Mesothelial cell of epicardium (in vitro differentiated cells): ENCODE measurements at regions not wholly inside any gene's neighbourhood (a gene's known extent, or its start where the extent isn't known, plus 50 kb on each side); places are given as distances from the start of the nearest gene placed in this dataset.

Experiments used
- DNase-seq, 2 experiments: peaks; one replicate each; pipeline ENCODE4 v3.0.0; 2021; ENCODE audit warnings: low spot score in 2 of 2; ENCODE audit not compliant: unreplicated experiment in 2 of 2
- H3K27ac Mint-ChIP-seq: 2 replicates; pipeline ENCODE4 v1.8.0; 2021; ENCODE audit warnings: mixed read lengths
- H3K27me3 Mint-ChIP-seq: 2 replicates; pipeline ENCODE4 v1.8.0; 2021; ENCODE audit warnings: low read depth, mixed read lengths
- H3K36me3 Mint-ChIP-seq: 2 replicates; pipeline ENCODE4 v1.8.0; 2021; ENCODE audit warnings: mixed read lengths
- H3K4me1 Mint-ChIP-seq: 2 replicates; pipeline ENCODE4 v1.8.0; 2021; ENCODE audit warnings: mixed read lengths
- H3K4me3 Mint-ChIP-seq: 2 replicates; pipeline ENCODE4 v1.8.0; 2021; ENCODE audit warnings: mild to moderate bottlenecking, moderate library complexity, mixed read lengths
- H3K9me3 Mint-ChIP-seq: 2 replicates; pipeline ENCODE4 v1.8.0; 2021; ENCODE audit warnings: mixed read lengths
- CTCF ChIP-seq: fragments of 200-600 bp; sonication (generic); IDR thresholded peaks from one replicate; pipeline ENCODE4 v1.5.0; 2021; ENCODE audit warnings: antibody characterized with exemption; ENCODE audit not compliant: unreplicated experiment

GRCh38 chr4:177923888-177924287 lies 481.7 kb upstream of the AGA start:
- Mint-ChIP-seq H3K9me3 (peaks cover 28% of the 10 kb centered on the region), H3K27ac (no peak overlapping the region), H3K36me3 (peaks cover 4% of the 10 kb centered on the region), H3K4me1 (no peaks in the 10 kb centered on the region), H3K27me3 (no peaks in the 10 kb centered on the region), H3K4me3 (no peak overlapping the region)
- no peak for DNase-seq
- TF ChIP-seq CTCF = no peak

- TF ChIP-seq CTCF = no peak
- Mint-ChIP-seq H3K27ac (no peak overlapping the region), H3K9me3 (peaks cover 11% of the 10 kb centered on the region), H3K4me1 (no peaks in the 10 kb centered on the region), H3K36me3 (peaks cover 3% of the 10 kb centered on the region), H3K27me3 (no peaks in the 10 kb centered on the region), H3K4me3 (no peak overlapping the region)
- no peak for DNase-seq
Observed at GRCh38 chr4:177937041-177937440, 494.8 kb upstream of the AGA start.

GRCh38 chr4:177938226-177938625 lies 496.0 kb upstream of the AGA start:
- Mint-ChIP-seq H3K4me1 (no peaks in the 10 kb centered on the region), H3K36me3 (peaks cover 3% of the 10 kb centered on the region), H3K27me3 (no peaks in the 10 kb centered on the region), H3K4me3 (no peak overlapping the region), H3K9me3 (peaks cover 11% of the 10 kb centered on the region), H3K27ac (no peak overlapping the region)
- no peak for DNase-seq
- no peak for TF ChIP-seq CTCF

GRCh38 chr4:177945268-177945667 lies 503.0 kb upstream of the AGA start:
- Mint-ChIP-seq H3K4me1 (no peaks in the 10 kb centered on the region), H3K27me3 (no peaks in the 10 kb centered on the region), H3K27ac (no peak overlapping the region), H3K36me3 (no peaks in the 10 kb centered on the region), H3K4me3 (no peak overlapping the region), H3K9me3 (no peaks in the 10 kb centered on the region)
- TF ChIP-seq CTCF = no peak
- DNase-seq = no peak

- H3K27ac Mint-ChIP-seq = no peak overlapping the region
Observed at GRCh38 chr4:177947607-177948006, 505.4 kb upstream of the AGA start.

More at GRCh38 chr4:177947607-177948006, 505.4 kb upstream of the AGA start:
- DNase-seq = no peak
- no peaks in the 10 kb centered on the region for H3K27me3 Mint-ChIP-seq
- H3K36me3 Mint-ChIP-seq = no peaks in the 10 kb centered on the region
- no peak for TF ChIP-seq CTCF
- H3K4me1 Mint-ChIP-seq = no peaks in the 10 kb centered on the region
- H3K4me3 Mint-ChIP-seq = no peak overlapping the region
- no peaks in the 10 kb centered on the region for H3K9me3 Mint-ChIP-seq
